ENCODE measurements at regions not wholly inside any gene's neighbourhood (a gene's known extent, or its start where the extent isn't known, plus 50 kb on each side); places are given as distances from the start of the nearest gene placed in this dataset.

GRCh38 chr12:93043877-93044209, 114.7 kb upstream of the EEA1 start:
- FAIRE-seq: no peak

GRCh38 chr12:93047118-93047517, 118.0 kb upstream of the EEA1 start:
- FAIRE-seq: no peak

- FAIRE-seq: no peak
Observed at GRCh38 chr12:93048656-93049055, 119.6 kb upstream of the EEA1 start.

GRCh38 chr12:93050026-93050747, 121.1 kb upstream of the EEA1 start:
- no peak for FAIRE-seq

- FAIRE-seq: no peak
Observed at GRCh38 chr12:93050748-93051081, 121.6 kb upstream of the EEA1 start.

GRCh38 chr12:93054021-93054420, 124.9 kb upstream of the EEA1 start:
- no peak for FAIRE-seq

- FAIRE-seq: no peak
Observed at GRCh38 chr12:93055221-93055620, 126.1 kb upstream of the EEA1 start.

GRCh38 chr12:93056971-93057535, 128.0 kb upstream of the EEA1 start:
- no peak for FAIRE-seq

GRCh38 chr12:93058280-93058679, 129.2 kb upstream of the EEA1 start:
- FAIRE-seq: no peak

GRCh38 chr12:93059288-93059687, 130.2 kb upstream of the EEA1 start:
- FAIRE-seq: no peak

GRCh38 chr12:93059925-93060665, 131.0 kb upstream of the EEA1 start:
- no peak for FAIRE-seq

- no peak for FAIRE-seq
Observed at GRCh38 chr12:93060666-93061472, 131.8 kb upstream of the EEA1 start.

- no peak for FAIRE-seq
Observed at GRCh38 chr12:93061473-93062419, 132.7 kb upstream of the EEA1 start.

GRCh38 chr12:93065896-93066295, 136.8 kb upstream of the EEA1 start:
- no peak for FAIRE-seq

- no peak for FAIRE-seq
Observed at GRCh38 chr12:93072340-93072739, 143.2 kb upstream of the EEA1 start.

- FAIRE-seq: no peak
Observed at GRCh38 chr12:93073324-93073723, 144.2 kb upstream of the EEA1 start.

GRCh38 chr12:93078059-93078458, 149.0 kb upstream of the EEA1 start:
- no peak for FAIRE-seq

- FAIRE-seq: no peak
Observed at GRCh38 chr12:93078577-93078976, 149.5 kb upstream of the EEA1 start.

- no peak for FAIRE-seq
Observed at GRCh38 chr12:93079271-93079670, 150.2 kb upstream of the EEA1 start.

GRCh38 chr12:93079976-93080375, 150.9 kb upstream of the EEA1 start:
- no peak for FAIRE-seq

- FAIRE-seq: no peak
Observed at GRCh38 chr12:93080452-93080851, 151.4 kb upstream of the EEA1 start.

Measured in TTC549 (cell line).